Keratinocyte (primary cell): ENCODE measurements at regions not wholly inside any gene's neighbourhood (a gene's known extent, or its start where the extent isn't known, plus 50 kb on each side); places are given as distances from the start of the nearest gene placed in this dataset.

Experiments
- CTCF ChIP-seq, 3 experiments: IDR thresholded peaks in 1 of 3; conservative IDR thresholded peaks in 1 of 3; optimal IDR thresholded peaks in 1 of 3; 2 replicates in 2 of 3; 3 replicates in 1 of 3; pipeline versions ENCODE3 to v1.5.1; 2011; ENCODE audit warnings: low read length in 3 of 3, mild to moderate bottlenecking in 3 of 3, moderate library complexity in 2 of 3, control low read depth in 1 of 3, inconsistent platforms in 1 of 3; ENCODE audit not compliant: insufficient read depth in 2 of 3; ENCODE audit errors: extremely low read depth in 1 of 3
- EZH2 ChIP-seq: IDR thresholded peaks from one replicate; pipeline ENCODE4 v1.6.1; 2012; ENCODE audit warnings: inconsistent platforms, mild to moderate bottlenecking, low read length, moderate library complexity

GRCh38 chr5:17115855-17116254 lies 101.6 kb upstream of the BASP1 start:
- TF ChIP-seq CTCF (optimal IDR thresholded peaks at IDR 0.05 in 1 of 3, IDR thresholded peaks at IDR 0.05 in 1 of 3, conservative IDR thresholded peaks at IDR 0.05 in 1 of 3; ENCODE audit: extremely low read depth in 1 of 3, insufficient read depth in 2 of 3, low read length in 3 of 3) (no peak), EZH2 (no peak)
